Stimulated activated naive CD8-positive, alpha-beta T cell treated with anti-CD3 and anti-CD28 coated beads, Interleukin-15, amount 100 ng/mL, for 72 hours (primary cell): ENCODE measurements at regions not wholly inside any gene's neighbourhood (a gene's known extent, or its start where the extent isn't known, plus 50 kb on each side); places are given as distances from the start of the nearest gene placed in this dataset.
"Not testable (repeated sequence)": the region's sequence is repeated elsewhere in the genome, so short reads cannot be mapped to it uniquely, and the experiment has no call there.

Experiments
- ATAC-seq: fragments of 150-1000 bp; cut with Tn5 transposase; 2 replicates; pipeline ENCODE4 v1.10.0; 2021; ENCODE audit warnings: mild to moderate bottlenecking, moderate library complexity
- DNase-seq, 2 donors: peaks; one replicate each; pipeline ENCODE4 v3.0.0; 2021 to 2022
- H3K27ac Mint-ChIP-seq, 2 donors: one replicate each; pipeline ENCODE4 v1.8.0; 2022; ENCODE audit warnings: mild to moderate bottlenecking in 2 of 2, mixed read lengths in 2 of 2, moderate library complexity in 2 of 2
- H3K27me3 Mint-ChIP-seq: one replicate; pipeline ENCODE4 v1.8.0; 2022; ENCODE audit warnings: mixed read lengths
- H3K4me1 Mint-ChIP-seq: one replicate; pipeline ENCODE4 v1.8.0; 2022; ENCODE audit warnings: mild to moderate bottlenecking, mixed read lengths
- H3K4me3 Mint-ChIP-seq, 2 donors: one replicate each; pipeline ENCODE4 v1.8.0; 2022; ENCODE audit warnings: mild to moderate bottlenecking in 2 of 2, mixed read lengths in 2 of 2, moderate library complexity in 1 of 2
- H3K9me3 Mint-ChIP-seq, 2 donors: one replicate each; pipeline ENCODE4 v1.8.0; 2022; ENCODE audit warnings: mixed read lengths in 2 of 2

- H3K4me3 Mint-ChIP-seq: no peak overlapping the region
- peaks cover 18 to 19% of the 10 kb centered on the region in 2 donors for H3K9me3 Mint-ChIP-seq
- no peaks in the 10 kb centered on the region for H3K4me1 Mint-ChIP-seq
- H3K27ac Mint-ChIP-seq: no peak overlapping the region
- DNase-seq (no peak), ATAC-seq (no peak)
- no peaks in the 10 kb centered on the region for H3K27me3 Mint-ChIP-seq
Measured at GRCh38 chr1:165109013-165109412, 247.5 kb downstream of the LMX1A start.

- H3K4me3 Mint-ChIP-seq, ATAC-seq, H3K27ac Mint-ChIP-seq, H3K27me3 Mint-ChIP-seq, H3K4me1 Mint-ChIP-seq, DNase-seq: not testable (repeated sequence)
- peaks cover 12 to 43% of the 10 kb centered on the region in 2 donors for H3K9me3 Mint-ChIP-seq
Measured at GRCh38 chr1:165092542-165093162, 263.9 kb downstream of the LMX1A start.

GRCh38 chr1:165080253-165080896, 276.1 kb downstream of the LMX1A start:
- no peaks in the 10 kb centered on the region for H3K27me3 Mint-ChIP-seq
- H3K4me3 Mint-ChIP-seq: no peak overlapping the region
- H3K9me3 Mint-ChIP-seq: peaks cover 5 to 6% of the 10 kb centered on the region in 2 donors
- no peak for ATAC-seq
- H3K4me1 Mint-ChIP-seq: no peaks in the 10 kb centered on the region
- H3K27ac Mint-ChIP-seq: no peak overlapping the region
- no peak for DNase-seq

- Mint-ChIP-seq H3K27ac (no peak overlapping the region), H3K27me3 (no peaks in the 10 kb centered on the region), H3K9me3 (peaks cover 0 to 5% of the 10 kb centered on the region in 2 donors), H3K4me1 (no peaks in the 10 kb centered on the region), H3K4me3 (no peak overlapping the region)
- ATAC-seq: no peak
- DNase-seq: no peak
Measured at GRCh38 chr1:165078391-165078790, 278.1 kb downstream of the LMX1A start.

- DNase-seq (no peak), ATAC-seq (no peak)
- H3K9me3 Mint-ChIP-seq: peaks cover 0 to 5% of the 10 kb centered on the region in 2 donors
- H3K27ac Mint-ChIP-seq: no peak overlapping the region
- no peak overlapping the region for H3K4me3 Mint-ChIP-seq
- H3K4me1 Mint-ChIP-seq: no peaks in the 10 kb centered on the region
- no peaks in the 10 kb centered on the region for H3K27me3 Mint-ChIP-seq
Measured at GRCh38 chr1:165075725-165076370, 280.7 kb downstream of the LMX1A start.

- DNase-seq (no peak), ATAC-seq (no peak)
- no peaks in the 10 kb centered on the region for H3K9me3 Mint-ChIP-seq
- H3K4me1 Mint-ChIP-seq: no peaks in the 10 kb centered on the region
- H3K27me3 Mint-ChIP-seq: no peaks in the 10 kb centered on the region
- no peak overlapping the region for H3K27ac Mint-ChIP-seq
- no peak overlapping the region for H3K4me3 Mint-ChIP-seq
Measured at GRCh38 chr1:165073185-165074007, 283.1 kb downstream of the LMX1A start.

GRCh38 chr1:165070675-165071074, 285.8 kb downstream of the LMX1A start:
- no peak overlapping the region for H3K4me3 Mint-ChIP-seq
- no peaks in the 10 kb centered on the region for H3K9me3 Mint-ChIP-seq
- H3K27ac Mint-ChIP-seq: no peak overlapping the region
- H3K27me3 Mint-ChIP-seq: no peaks in the 10 kb centered on the region
- H3K4me1 Mint-ChIP-seq: no peaks in the 10 kb centered on the region
- no peak for DNase-seq
- ATAC-seq: no peak

GRCh38 chr1:165069829-165070228, 286.7 kb downstream of the LMX1A start:
- H3K4me1 Mint-ChIP-seq: no peaks in the 10 kb centered on the region
- DNase-seq (no peak), ATAC-seq (no peak)
- H3K4me3 Mint-ChIP-seq: no peak overlapping the region
- no peaks in the 10 kb centered on the region for H3K27me3 Mint-ChIP-seq
- no peaks in the 10 kb centered on the region for H3K9me3 Mint-ChIP-seq
- H3K27ac Mint-ChIP-seq: no peak overlapping the region

- no peak overlapping the region for H3K4me3 Mint-ChIP-seq
- no peak overlapping the region for H3K27ac Mint-ChIP-seq
- no peaks in the 10 kb centered on the region for H3K4me1 Mint-ChIP-seq
- no peaks in the 10 kb centered on the region for H3K9me3 Mint-ChIP-seq
- H3K27me3 Mint-ChIP-seq: no peaks in the 10 kb centered on the region
- ATAC-seq (no peak), DNase-seq (no peak)
Measured at GRCh38 chr1:165068741-165069140, 287.8 kb downstream of the LMX1A start.

GRCh38 chr1:165067829-165068228, 288.7 kb downstream of the LMX1A start:
- no peak for DNase-seq
- Mint-ChIP-seq H3K4me3 (no peak overlapping the region), H3K27ac (no peak overlapping the region), H3K27me3 (no peaks in the 10 kb centered on the region), H3K9me3 (no peaks in the 10 kb centered on the region), H3K4me1 (no peaks in the 10 kb centered on the region)
- ATAC-seq: no peak

- Mint-ChIP-seq H3K4me1 (no peaks in the 10 kb centered on the region), H3K27me3 (peaks cover 5% of the 10 kb centered on the region), H3K9me3 (peaks cover 0 to 4% of the 10 kb centered on the region in 2 donors), H3K4me3 (no peak overlapping the region), H3K27ac (no peak overlapping the region)
- no peak for DNase-seq
- no peak for ATAC-seq
Measured at GRCh38 chr1:165063181-165063965, 293.1 kb downstream of the LMX1A start.

GRCh38 chr1:165062346-165062745, 294.2 kb downstream of the LMX1A start:
- Mint-ChIP-seq H3K27me3 (peaks cover 7% of the 10 kb centered on the region), H3K4me3 (no peak overlapping the region), H3K4me1 (no peaks in the 10 kb centered on the region), H3K9me3 (peaks cover 0 to 4% of the 10 kb centered on the region in 2 donors), H3K27ac (no peak overlapping the region)
- no peak for DNase-seq
- ATAC-seq: no peak

GRCh38 chr1:165060285-165060793, 296.2 kb downstream of the LMX1A start:
- Mint-ChIP-seq H3K27me3 (peaks cover 15% of the 10 kb centered on the region), H3K4me3 (no peak overlapping the region), H3K27ac (no peak overlapping the region), H3K9me3 (peaks cover 0 to 4% of the 10 kb centered on the region in 2 donors), H3K4me1 (no peaks in the 10 kb centered on the region)
- no peak for DNase-seq
- ATAC-seq: no peak

- peaks cover 15% of the 10 kb centered on the region for H3K27me3 Mint-ChIP-seq
- no peaks in the 10 kb centered on the region for H3K4me1 Mint-ChIP-seq
- peaks cover 0 to 4% of the 10 kb centered on the region in 2 donors for H3K9me3 Mint-ChIP-seq
- H3K27ac Mint-ChIP-seq: peak overlapping the region in 1 of 2 donors; percentile 42
- ATAC-seq: no peak
- DNase-seq: no peak
- H3K4me3 Mint-ChIP-seq: no peak overlapping the region
Measured at GRCh38 chr1:165057956-165058355, 298.6 kb downstream of the LMX1A start.

- DNase-seq: no peak
- Mint-ChIP-seq H3K27me3 (peaks cover 15% of the 10 kb centered on the region), H3K4me3 (no peak overlapping the region), H3K9me3 (peaks cover 0 to 4% of the 10 kb centered on the region in 2 donors), H3K27ac (no peak overlapping the region), H3K4me1 (no peaks in the 10 kb centered on the region)
- ATAC-seq: no peak
Measured at GRCh38 chr1:165056914-165057313, 299.6 kb downstream of the LMX1A start.
